SU-DHL-6 (cell line): ENCODE measurements at regions not wholly inside any gene's neighbourhood (a gene's known extent, or its start where the extent isn't known, plus 50 kb on each side); places are given as distances from the start of the nearest gene placed in this dataset.

Experiments
- EZH2phosphoT487 ChIP-seq: fragments of 200-600 bp; sonication (generic), shearing (Covaris generic); conservative IDR thresholded peaks from 2 replicates; pipeline ENCODE4 v1.6.1; 2018; ENCODE audit warnings: mild to moderate bottlenecking, antibody characterized with exemption, low read length, moderate library complexity, mixed read lengths
- TF ChIP-seq, protein P1 (sequence below): fragments of 200-600 bp; sonication (generic); IDR thresholded peaks from one replicate; pipeline ENCODE4 v1.5.1; 2017; ENCODE audit warnings: antibody characterized with exemption, mild to moderate bottlenecking, low read length, moderate library complexity; ENCODE audit not compliant: insufficient read depth, poor library complexity, severe bottlenecking

DNA sequence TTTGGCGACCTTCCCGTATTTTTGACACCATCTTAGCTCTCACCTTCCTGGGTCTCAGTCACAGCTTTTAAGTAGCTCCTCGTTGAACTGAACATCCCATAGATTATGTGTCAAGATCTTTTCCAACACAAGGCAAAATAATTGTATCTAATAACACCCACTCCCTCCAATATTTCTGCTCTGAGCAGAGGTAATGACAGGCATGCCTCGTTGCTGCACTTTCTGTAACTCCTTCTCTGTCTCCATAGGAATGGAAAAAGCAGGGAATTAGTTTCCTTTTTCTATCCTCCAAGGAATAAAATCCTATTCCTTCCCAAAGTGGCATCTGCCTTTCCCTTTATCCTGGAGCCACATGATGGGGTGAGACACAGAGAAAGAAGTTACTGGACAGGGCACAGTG, 174.0 kb upstream of the CDH20 start:
- TF ChIP-seq, protein P1, sequence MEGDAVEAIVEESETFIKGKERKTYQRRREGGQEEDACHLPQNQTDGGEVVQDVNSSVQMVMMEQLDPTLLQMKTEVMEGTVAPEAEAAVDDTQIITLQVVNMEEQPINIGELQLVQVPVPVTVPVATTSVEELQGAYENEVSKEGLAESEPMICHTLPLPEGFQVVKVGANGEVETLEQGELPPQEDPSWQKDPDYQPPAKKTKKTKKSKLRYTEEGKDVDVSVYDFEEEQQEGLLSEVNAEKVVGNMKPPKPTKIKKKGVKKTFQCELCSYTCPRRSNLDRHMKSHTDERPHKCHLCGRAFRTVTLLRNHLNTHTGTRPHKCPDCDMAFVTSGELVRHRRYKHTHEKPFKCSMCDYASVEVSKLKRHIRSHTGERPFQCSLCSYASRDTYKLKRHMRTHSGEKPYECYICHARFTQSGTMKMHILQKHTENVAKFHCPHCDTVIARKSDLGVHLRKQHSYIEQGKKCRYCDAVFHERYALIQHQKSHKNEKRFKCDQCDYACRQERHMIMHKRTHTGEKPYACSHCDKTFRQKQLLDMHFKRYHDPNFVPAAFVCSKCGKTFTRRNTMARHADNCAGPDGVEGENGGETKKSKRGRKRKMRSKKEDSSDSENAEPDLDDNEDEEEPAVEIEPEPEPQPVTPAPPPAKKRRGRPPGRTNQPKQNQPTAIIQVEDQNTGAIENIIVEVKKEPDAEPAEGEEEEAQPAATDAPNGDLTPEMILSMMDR, result no peak
- no peak for TF ChIP-seq EZH2phosphoT487
